DMS53 treated with DMSO at 0.1 percent for 48 hours (cell line): ENCODE measurements at regions not wholly inside any gene's neighbourhood (a gene's known extent, or its start where the extent isn't known, plus 50 kb on each side); places are given as distances from the start of the nearest gene placed in this dataset.

ENCODE experiments used
- DNase-seq: peaks from one replicate; lab custom pipeline; 2025; ENCODE audit not compliant: unreplicated experiment; lab: John Stamatoyannopoulos, UW

DNA sequence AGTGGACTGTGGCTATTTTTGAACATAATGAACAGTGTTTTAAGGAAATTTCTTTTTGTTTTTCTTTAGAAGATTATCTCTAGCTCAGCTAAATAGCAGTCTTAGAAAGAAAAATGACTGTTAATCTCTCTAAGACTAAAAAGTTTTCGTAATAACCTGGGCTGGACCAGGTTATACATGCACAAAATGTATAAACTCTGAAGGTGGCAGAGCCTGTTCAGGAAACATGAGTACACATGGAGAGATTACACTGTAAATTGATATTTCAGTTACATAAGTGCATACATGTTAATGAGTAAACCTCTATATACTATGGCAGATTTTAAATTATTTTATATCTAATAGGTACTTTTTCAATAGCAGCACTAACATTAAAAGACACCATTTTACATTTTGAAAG is 258.2 kb upstream of the CFAP20DC start:
- DNase-seq = no peak

DNA sequence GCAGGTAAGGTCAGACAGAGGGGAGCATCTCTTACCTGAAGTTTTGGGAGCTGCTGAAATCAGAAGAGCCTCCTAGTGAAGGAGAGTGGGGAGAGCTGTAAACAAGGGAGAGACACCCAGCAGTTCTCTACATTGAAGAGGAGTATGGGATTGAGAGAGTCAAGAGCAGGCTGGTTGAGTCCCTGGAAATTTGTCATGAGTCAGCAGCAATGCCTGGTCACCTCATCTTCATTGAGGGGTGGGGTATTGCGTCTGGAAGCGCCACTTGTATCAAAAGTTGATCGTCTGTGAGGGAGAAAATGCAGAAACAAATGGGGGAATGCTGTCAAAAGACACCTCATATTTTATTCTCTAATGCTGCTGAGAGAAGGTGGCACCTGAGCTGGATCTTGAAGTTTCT is 256.6 kb upstream of the CFAP20DC start:
- no peak for DNase-seq

DNA sequence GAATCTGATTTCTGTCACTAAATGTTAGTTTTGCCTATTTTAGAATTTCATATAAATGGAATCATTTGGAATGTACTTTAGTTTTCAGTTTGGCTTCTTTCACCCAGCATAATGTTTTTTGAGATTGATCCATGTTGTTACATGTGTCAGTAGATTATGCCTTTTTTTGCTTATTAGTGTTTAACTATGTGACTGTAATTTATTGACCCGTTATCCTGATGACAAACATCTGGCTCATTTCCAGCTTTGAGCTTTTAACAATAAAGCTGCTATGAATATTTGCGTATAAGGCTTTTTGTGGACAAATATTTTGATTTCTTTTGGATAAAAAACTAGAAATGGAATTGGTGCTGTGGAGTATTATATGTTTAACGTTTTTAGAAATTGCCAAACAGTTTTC is 254.5 kb upstream of the CFAP20DC start:
- no peak for DNase-seq

DNA sequence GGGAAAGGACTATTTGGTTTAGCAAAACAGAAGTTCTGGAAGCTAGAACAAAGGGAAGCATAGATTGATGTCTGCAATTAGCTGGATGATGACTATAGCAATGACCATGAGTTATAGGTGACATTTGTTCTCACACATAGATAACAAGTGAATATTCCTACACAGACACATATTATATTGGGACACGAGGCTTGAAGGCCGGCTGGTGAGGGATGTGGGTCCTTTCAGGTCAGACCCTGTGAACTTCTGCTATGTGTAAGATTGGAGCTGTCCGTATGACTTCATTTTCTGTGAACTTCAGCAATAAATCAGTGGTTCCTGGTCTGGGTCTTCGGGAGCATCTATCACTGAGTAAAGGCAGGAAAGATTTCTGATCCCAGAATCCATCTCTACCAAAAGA is 253.6 kb upstream of the CFAP20DC start:
- no peak for DNase-seq

DNA sequence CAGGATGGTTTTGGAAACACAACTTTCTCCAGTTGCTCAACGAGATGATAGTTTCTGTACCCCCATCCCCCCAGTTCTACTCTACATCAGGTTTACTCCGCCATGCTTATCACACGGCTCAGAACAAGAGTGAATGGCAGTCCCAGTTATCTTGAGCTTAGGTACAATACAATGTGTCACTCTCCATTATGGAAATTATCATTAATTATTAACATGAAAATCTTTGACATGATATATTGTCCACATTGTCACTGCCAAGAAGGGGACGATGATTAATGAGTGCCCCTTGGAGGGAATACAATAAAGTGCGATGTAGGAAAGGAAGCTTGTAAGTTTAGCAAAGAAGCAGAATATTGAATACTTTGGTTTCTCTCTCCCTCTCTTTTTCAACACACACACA is 252.6 kb upstream of the CFAP20DC start:
- DNase-seq = no peak

DNA sequence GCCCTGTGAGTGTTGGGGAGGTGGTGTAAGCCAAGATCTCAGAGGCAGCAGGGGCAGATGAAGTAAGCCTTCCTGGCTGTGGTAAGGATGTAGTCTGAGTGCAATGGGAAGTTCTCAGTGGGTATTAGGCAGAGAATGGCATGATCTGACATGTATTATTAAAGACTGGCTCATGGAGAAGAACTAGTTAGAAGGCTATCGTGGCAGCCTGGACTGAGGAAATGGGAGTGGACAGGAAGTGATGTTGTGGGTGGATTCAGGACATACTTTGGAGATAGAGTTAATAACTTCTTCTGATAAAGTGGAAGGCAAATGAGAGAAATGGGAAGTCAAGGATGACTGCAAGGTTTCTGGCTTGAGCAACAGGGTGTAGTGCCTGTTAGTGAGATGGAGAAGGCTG is 250.9 kb upstream of the CFAP20DC start:
- DNase-seq = no peak

DNA sequence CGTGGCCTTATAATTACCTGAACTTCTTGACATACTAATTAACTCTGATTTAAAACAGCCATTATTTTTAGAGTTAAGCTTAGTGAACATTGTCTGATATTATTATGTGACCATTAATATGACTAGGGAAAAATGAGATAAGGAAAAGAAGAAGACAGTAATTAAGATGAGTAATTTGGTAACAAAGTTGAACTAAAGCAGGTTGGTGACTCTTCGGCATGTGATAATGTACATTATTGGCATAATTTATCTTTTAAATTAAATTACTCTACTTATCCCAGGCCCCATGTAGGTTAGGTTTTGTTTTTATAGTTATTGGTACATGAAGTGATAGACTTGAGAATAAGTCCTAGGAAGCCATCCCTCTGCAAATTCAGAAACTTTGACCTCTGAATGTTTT is 249.7 kb upstream of the CFAP20DC start:
- DNase-seq = no peak

DNA sequence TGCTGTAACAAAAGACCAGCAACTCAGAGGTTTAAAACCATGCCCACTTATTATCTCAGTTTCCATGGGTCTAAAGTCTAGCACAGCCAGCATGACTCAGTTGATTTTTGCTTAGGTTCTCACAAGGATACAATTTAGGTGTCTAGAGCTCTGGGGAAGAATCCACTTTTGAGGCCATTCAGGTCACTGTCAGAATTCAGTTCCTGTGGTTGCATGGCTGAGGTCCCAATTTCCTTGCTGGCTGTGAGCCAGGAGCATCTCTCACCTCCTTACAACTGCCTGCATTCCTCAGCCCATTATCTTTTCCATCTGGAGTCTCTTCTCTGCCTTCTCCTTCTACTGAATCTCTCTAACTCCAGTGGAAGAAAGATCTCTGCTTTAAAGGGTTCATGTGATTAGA is 240.5 kb upstream of the CFAP20DC start:
- no peak for DNase-seq

DNA sequence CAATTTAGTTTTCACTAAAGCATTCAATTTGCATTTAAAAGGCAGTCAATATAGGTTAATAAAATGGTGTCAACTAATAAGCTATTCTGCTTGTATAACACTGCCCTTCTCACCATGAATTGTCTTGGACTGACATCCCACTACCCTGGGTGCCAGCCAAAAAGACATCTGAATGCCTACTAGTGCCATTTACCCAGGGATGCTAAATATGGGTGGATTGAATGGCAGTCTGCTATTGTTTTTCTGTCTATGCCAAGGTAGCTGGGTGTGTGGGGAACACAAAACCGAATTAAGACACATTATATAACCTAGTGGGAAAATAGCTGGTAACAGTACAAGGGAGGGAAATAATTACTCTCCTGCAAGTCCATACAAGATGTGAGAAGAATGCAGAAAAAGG is 240.0 kb upstream of the CFAP20DC start:
- no peak for DNase-seq

DNA sequence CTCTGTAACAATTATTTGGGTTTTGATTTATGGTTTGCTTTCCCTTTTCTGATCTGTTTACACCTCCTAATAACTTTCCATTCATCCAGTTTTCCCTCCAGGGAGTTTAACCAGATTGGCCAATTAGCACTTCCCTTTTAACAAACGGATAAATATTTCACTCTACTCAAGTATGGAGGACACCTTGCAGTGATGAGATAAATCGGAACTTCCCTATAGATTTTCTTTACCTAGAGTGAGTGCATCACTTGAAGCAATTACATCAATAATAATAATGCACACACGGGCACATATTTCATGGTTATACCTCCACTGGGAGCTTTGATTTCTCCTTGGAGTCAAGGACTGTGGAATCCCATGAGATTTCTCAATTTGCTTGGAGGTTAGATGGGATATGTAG is 239.1 kb upstream of the CFAP20DC start:
- DNase-seq = no peak

DNA sequence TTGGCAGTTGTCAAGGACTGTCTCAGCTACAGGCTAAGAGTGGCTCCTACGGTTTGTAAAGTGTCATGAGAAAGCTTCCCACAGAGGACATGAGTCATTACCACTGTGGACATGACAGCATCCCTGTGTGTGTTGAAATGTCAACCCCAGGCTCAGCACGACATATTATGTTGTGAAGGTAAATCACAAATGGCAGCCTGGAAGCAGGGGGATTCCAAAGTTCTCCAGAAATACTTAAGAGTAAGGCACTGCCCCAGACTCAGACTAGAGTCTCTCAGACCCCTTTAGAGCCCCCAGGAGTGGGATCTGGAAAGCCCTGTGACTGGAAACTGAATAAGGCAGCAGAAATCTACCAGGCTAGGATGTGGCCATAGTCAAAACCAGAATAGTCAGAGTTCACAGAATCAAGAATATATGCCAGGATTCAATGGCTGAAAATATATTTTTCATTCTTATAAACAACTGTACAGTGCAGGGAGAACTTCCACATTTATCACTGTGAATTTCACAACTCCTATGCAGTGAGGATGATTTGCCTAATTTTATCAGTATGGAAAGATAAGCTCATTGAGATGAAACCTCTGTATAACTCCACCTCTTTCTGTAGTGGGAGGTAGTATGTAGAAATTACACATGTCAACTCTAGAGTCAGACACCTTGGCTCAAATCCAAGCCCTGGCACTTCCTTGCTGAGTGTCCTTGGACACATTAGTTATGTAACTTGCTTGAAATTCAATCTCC is 237.1 kb upstream of the CFAP20DC start:
- DNase-seq = no peak

DNA sequence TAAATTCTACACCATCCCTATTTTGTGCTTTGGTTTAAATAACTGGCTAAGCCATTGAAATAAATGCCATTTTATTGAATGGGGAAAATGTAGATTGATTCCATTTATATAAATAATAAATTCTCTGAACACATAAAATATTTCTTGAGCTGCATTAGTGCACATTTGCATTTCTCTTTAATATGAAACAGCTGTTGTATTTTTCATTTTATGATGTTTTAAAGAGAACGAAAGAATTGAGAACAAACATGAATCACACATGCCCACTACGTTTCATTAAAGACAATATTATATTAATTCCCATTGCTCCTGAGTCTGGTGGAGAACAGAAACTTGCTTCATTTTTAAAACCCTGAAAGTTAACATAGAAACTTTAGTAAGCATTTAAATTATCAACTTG is 235.7 kb upstream of the CFAP20DC start:
- DNase-seq = no peak

DNA sequence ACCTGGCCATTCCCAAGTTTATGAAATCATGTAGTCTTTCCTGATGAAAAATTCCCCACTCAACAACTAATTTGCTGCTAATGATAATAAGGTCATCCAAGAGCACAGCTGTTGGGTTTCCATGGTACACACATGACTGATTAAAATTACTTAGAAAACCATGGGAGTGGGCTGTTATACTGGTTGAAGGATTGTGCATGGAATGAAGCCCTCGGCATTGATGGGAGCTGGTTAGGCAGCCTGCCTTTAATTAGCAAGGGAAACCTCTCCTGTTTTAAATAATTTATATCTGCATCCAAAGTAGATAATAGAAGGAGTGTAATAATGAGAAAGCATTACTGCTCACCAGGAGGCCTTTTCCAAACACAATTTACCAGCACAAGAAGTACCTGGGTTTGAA is 235.1 kb upstream of the CFAP20DC start:
- DNase-seq = no peak

DNA sequence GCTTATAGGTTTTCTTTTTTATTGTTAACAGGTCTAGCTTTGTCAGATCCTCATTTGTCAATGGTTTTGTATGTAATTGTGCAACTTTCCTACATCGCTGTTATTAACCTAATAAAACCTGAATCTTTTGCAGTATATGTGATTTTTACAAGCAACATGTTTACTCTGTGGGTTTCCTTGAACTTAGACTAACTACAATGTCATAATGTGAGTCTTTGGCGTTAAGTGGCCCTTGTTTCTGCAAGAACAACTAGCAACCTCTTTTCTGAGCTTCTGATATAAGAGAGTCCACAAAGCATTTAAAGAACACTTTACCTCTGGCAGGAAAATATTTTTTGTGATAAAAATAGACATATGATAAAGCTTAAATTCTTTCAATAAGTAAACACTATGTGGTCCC is 230.3 kb upstream of the CFAP20DC start:
- no peak for DNase-seq

DNA sequence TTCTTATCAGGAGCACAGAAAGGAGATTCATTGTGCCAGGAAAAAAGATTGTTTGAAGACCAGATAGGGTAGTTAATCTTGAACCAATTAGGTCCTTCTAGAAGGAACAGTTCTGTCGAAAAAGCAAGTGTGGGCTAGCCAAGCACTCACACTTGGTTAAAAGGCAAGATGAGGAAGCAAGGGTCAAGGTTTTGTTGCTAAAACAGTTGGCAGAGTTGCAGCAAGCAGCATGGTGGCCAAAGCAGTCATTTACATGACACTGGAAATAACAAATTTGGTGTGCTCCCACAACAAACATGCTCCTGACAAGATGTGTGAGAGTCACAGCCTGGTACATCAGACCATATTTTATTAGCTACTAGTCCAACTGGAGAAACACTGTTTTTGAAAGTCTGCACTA is 228.0 kb upstream of the CFAP20DC start:
- no peak for DNase-seq

DNA sequence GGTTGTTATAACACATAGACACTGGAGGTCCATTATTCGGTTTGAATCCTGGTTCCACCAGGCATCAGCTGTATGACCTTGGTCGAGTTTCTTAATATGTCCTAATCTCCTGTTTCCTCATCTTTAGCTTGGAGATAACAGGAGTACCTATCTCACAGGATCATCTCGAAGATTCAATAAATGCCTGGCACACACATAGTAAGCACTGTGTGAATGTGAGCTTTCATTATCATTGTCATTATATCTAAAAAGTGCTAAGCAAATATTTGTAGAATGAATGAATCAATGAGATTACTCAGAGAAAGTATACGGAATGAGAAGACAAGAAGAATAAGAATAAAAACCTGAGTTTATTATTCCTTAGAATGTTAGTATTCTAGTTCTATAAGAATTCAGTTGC is 227.4 kb upstream of the CFAP20DC start:
- DNase-seq = no peak

DNA sequence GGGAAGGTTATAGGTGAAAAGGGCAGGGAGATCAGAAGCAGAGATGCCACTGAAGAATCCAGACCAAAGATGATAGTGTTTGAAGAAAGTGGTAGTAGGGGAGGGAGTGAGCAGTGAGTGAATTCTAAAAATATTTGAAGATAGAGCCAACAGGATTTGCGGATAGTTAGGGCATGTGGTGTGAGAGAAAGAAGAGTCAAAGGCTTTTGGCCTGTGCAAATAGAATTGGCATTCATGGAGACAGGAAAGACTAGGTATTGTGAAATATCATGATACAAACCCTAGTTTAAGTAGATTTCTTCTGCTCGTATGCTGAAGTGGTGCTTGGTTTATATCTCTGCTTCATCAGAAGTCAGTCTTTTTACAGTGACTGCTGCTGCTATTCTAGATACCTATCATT is 224.2 kb upstream of the CFAP20DC start:
- no peak for DNase-seq

DNA sequence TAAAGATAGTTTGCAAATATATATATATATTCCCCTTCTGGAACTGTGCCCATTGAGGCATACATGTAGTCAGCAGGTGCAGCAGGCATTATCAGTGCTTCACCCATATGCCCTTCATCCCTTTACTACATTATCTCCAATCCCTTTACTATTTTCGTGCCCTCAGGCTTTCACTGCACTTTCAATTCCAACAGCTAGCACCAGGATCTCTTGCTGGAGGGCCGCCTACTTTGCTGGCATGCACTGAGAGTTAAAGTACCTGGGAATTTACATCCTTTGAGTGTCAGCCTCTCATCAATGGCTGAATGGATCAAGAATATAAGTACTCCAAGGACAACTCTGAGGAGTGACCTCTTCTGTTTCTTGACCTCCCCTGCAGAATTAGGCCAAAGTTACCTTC is 222.1 kb upstream of the CFAP20DC start:
- no peak for DNase-seq

DNA sequence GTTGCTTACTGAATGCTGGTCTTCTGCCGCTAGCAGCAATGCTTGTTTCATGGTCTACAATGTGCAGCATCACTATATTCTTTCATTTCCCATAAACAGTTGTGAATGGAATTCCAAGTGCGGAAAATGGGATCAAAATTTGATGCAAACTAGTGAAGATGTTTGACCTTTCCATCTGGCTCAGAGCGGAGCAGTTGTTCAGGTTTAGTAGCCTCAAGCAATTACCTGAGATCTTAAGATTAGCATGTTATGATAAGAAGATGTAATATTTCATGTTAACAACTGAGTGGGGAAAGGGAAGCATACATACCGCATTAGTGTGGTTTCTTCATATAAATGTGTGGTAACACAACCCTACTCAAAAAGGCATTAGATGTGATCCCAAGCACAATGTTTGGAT is 221.1 kb upstream of the CFAP20DC start:
- DNase-seq = no peak

DNA sequence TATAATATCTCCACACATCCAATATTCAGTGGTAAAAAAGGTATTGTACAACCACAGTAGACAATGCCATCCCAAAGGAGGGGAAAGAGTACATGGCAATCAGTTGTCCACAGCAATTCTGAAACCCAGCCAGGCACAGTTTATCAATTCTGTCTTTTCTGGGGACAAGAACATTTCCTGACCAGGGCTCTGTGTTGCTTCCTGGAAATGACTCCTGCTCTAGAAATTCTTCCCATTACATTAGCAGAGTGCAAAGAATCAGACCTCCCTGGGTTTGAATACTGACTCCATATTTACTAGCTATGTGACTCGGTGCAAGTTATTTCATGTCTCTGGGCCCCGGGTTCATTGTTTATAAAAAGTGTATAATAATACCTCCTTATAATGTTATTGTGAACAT is 220.4 kb upstream of the CFAP20DC start:
- no peak for DNase-seq

DNA sequence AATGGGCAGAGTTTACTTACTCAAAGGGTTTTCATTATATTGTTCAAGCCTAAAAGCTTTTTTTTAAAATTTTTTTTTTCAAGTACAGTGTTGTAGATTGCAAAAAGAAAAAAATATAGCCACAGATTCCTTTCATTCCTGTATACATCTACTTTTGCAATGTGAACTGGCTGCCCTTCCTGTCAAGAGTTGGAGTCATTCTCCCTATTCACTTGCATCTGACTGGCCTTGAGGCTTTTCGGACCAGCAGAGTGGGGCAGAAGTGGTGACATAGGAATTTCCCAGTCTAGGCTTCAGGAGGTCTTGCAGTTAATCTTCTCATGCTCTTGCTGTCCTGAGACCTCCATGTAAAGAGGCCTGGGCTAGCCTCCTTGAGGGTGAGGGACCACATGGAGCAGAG is 218.3 kb upstream of the CFAP20DC start:
- DNase-seq = no peak

DNA sequence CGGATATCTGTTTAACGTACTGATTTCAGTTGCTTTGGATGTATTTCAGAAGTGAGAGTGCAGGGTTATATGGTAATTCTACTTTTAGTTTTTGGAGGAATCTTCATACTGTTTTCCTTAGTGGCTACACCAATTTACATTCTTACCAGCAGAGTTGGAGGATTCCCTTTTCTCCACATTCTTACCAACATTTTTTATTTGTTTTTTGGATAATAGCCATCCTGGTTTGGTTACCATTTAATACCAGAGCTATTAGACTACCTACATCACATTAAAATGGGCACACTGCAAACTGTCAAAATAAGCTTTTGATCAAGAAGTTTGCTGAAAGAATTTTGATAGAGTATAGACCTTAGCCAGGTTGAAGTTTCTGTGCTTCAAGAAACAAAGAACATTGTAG is 217.2 kb upstream of the CFAP20DC start:
- no peak for DNase-seq

DNA sequence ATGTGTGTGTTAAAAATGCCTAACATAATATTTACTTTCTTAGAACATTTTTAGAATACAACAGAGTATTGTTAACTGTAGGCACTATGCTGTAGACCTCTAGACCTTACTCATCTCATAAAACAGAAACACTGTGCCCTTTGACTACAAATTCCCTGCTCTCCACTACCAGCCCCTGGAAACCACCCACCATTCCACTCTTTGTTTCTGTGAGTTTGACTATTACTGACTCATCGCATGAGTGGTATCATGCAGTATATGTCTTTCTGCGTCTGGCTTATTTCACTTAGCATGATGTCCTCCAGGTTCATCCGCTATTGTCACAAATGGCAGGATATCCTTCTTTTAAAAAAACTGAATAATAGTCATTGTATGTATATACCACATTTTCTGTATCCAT is 216.7 kb upstream of the CFAP20DC start:
- no peak for DNase-seq

DNA sequence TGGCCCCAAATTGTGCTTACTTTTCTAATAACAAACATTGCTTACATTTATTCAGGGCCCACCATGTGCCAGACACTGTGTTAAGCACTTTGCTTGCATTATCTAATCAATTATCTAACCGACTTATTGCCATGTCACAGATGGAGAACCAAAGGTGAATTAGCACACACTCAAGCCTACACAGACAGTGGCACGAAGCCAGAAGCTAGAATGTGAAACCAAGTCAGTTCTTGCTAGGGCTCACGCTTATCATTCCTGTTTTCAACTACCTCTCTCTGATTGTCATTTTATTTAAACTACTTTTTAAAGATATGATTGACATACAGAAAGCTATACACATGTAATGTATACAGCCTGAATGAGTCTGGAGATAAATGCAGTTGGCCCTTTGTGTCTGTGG is 215.7 kb upstream of the CFAP20DC start:
- no peak for DNase-seq
